Testis (tissue), 2 donors: ENCODE measurements at regions not wholly inside any gene's neighbourhood (a gene's known extent, or its start where the extent isn't known, plus 50 kb on each side); places are given as distances from the start of the nearest gene placed in this dataset.

Source experiments
- CTCF ChIP-seq, 3 experiments: fragments of 450-650 bp in 2 of 3; fragments of 200-600 bp in 1 of 3; sonication (generic) in 1 of 3; IDR thresholded peaks; one replicate each; pipeline ENCODE4 v1.5.1; 2016 to 2019; ENCODE audit warnings: antibody characterized with exemption in 3 of 3, mild to moderate bottlenecking in 2 of 3, moderate library complexity in 1 of 3
- POLR2A ChIP-seq: fragments of 450-650 bp; IDR thresholded peaks from one replicate; pipeline ENCODE4 v1.6.1; 2017; ENCODE audit warnings: antibody characterized with exemption, mild to moderate bottlenecking, moderate library complexity

- TF ChIP-seq CTCF (IDR thresholded peaks at IDR 0.05), result no peak
- TF ChIP-seq POLR2A, result no peak
These were observed 1088.5 kb upstream of the TMEM132C start for GRCh38 chr12:127178463-127178862.
